Tibial nerve (tissue), 4 donors: ENCODE measurements at regions not wholly inside any gene's neighbourhood (a gene's known extent, or its start where the extent isn't known, plus 50 kb on each side); places are given as distances from the start of the nearest gene placed in this dataset.

Experiments
- CTCF ChIP-seq, 5 experiments: fragments of 200-600 bp in 3 of 5; fragments of 450-650 bp in 2 of 5; sonication (generic) in 3 of 5; IDR thresholded peaks; one replicate each; pipeline ENCODE4 v1.5.1; 2016 to 2019; ENCODE audit warnings: antibody characterized with exemption in 5 of 5, mild to moderate bottlenecking in 3 of 5, moderate library complexity in 2 of 5
- EP300 ChIP-seq, 2 donors: sonication (generic); formaldehyde crosslinking; IDR thresholded peaks; one replicate each; pipeline ENCODE4 v1.6.1; 2017; ENCODE audit warnings: antibody characterized with exemption in 2 of 2, mild to moderate bottlenecking in 1 of 2
- POLR2A ChIP-seq, 2 donors: fragments of 450-650 bp; IDR thresholded peaks; one replicate each; pipeline ENCODE4 v1.6.1; 2017; ENCODE audit warnings: antibody characterized with exemption in 2 of 2, mild to moderate bottlenecking in 2 of 2, moderate library complexity in 2 of 2

DNA sequence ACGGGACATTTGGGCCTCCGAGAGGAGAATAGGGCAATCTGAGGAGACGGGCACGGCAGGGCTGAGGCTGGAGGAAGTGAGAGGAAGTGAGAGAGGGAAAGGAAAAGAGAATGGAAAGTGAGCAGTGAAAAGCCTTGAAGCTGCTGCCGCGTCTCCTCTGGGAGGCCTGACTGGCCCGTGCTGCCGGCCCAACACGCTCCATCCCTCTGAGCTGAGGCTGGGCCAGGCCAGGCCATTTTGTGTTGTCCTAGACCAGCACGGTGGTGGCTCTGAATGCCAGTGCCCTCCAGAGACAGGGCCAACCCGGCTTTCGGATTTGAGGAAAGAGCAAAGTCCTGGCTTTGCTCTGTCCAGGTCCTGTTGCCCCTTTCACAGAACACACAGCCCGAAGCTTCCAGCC, 361.1 kb upstream of the SHH start:
- TF ChIP-seq POLR2A (IDR thresholded peaks at IDR 0.05) (no peak), CTCF (IDR thresholded peaks at IDR 0.05) (no peak), EP300 (IDR thresholded peaks at IDR 0.05) (no peak)
